Stimulated activated CD8-positive, alpha-beta memory T cell treated with anti-CD3 and anti-CD28 coated beads, Interleukin-2, amount 100 ng/mL, for 48 hours (primary cell): ENCODE measurements at regions not wholly inside any gene's neighbourhood (a gene's known extent, or its start where the extent isn't known, plus 50 kb on each side); places are given as distances from the start of the nearest gene placed in this dataset.

ENCODE experiments used
- DNase-seq, 2 donors: peaks; one replicate each; pipeline ENCODE4 v3.0.0-alpha.2; 2020; ENCODE audit warnings: low read depth in 2 of 2

GRCh38 chr12:124413401-124413800 lies 118.5 kb downstream of the RFLNA start:
- no peak for DNase-seq

- no peak for DNase-seq
These were observed 117.7 kb downstream of the RFLNA start for GRCh38 chr12:124412646-124413015.

- DNase-seq, result no peak
These were observed 117.2 kb downstream of the RFLNA start for GRCh38 chr12:124411953-124412645.

- no peak for DNase-seq
These were observed 116.5 kb downstream of the RFLNA start for GRCh38 chr12:124411281-124411878.

GRCh38 chr12:124410354-124411175 lies 115.7 kb downstream of the RFLNA start:
- DNase-seq, result no peak

GRCh38 chr12:124408822-124409517 lies 114.1 kb downstream of the RFLNA start:
- no peak for DNase-seq

GRCh38 chr12:124407074-124407473 lies 112.2 kb downstream of the RFLNA start:
- no peak for DNase-seq

- no peak for DNase-seq
These were observed 111.2 kb downstream of the RFLNA start for GRCh38 chr12:124406043-124406442.

GRCh38 chr12:124405592-124405991 lies 110.7 kb downstream of the RFLNA start:
- DNase-seq, result no peak

GRCh38 chr12:124405151-124405550 lies 110.3 kb downstream of the RFLNA start:
- DNase-seq, result no peak

GRCh38 chr12:124404162-124404784 lies 109.4 kb downstream of the RFLNA start:
- no peak for DNase-seq

GRCh38 chr12:124403273-124403672 lies 108.4 kb downstream of the RFLNA start:
- no peak for DNase-seq

GRCh38 chr12:124402248-124403066 lies 107.6 kb downstream of the RFLNA start:
- no peak for DNase-seq

- DNase-seq, result no peak
These were observed 106.9 kb downstream of the RFLNA start for GRCh38 chr12:124401704-124402221.

GRCh38 chr12:124400124-124400523 lies 105.2 kb downstream of the RFLNA start:
- DNase-seq, result no peak

GRCh38 chr12:124399622-124400021 lies 104.7 kb downstream of the RFLNA start:
- DNase-seq, result peak in 1 of 2 donors; percentile 19

- DNase-seq, result no peak
These were observed 103.8 kb downstream of the RFLNA start for GRCh38 chr12:124398578-124399227.

- DNase-seq, result no peak
These were observed 103.1 kb downstream of the RFLNA start for GRCh38 chr12:124397807-124398577.

GRCh38 chr12:124397399-124397679 lies 102.4 kb downstream of the RFLNA start:
- no peak for DNase-seq
